ENCODE measurements at regions not wholly inside any gene's neighbourhood (a gene's known extent, or its start where the extent isn't known, plus 50 kb on each side); places are given as distances from the start of the nearest gene placed in this dataset.

- TF ChIP-seq CTCF (conservative IDR thresholded peaks at IDR 0.05; ENCODE audit: low read length), result no peak
- TF ChIP-seq EZH2phosphoT487 (IDR thresholded peaks at IDR 0.05; ENCODE audit: borderline replicate concordance), result no peak
Observed at GRCh38 chr16:51636920-51637769, 486.1 kb upstream of the SALL1 start.
